ENCODE measurements at regions not wholly inside any gene's neighbourhood (a gene's known extent, or its start where the extent isn't known, plus 50 kb on each side); places are given as distances from the start of the nearest gene placed in this dataset.

- Histone ChIP-seq H3K9me3 (ENCODE audit: control insufficient read depth, insufficient read depth, low read length) (no peaks in the 10 kb centered on the region), H3K27me3 (ENCODE audit: control insufficient read depth, insufficient read depth, low read length) (no peaks in the 10 kb centered on the region), H3K36me3 (ENCODE audit: control insufficient read depth, insufficient read depth, low read length) (no peaks in the 10 kb centered on the region), H3K4me1 (ENCODE audit: control insufficient read depth, insufficient read depth, low read length) (no peaks in the 10 kb centered on the region), H3K27ac (ENCODE audit: low read depth, low read length) (no peak overlapping the region), H3K4me3 (ENCODE audit: low read depth, low read length) (no peak overlapping the region)
- WGBS (ENCODE audit: insufficient coverage) = no CpG with 5 or more reads among the region's 2 CpGs
- DNase-seq (ENCODE audit: low read depth in 4 of 6, low spot score in 6 of 6) = no peak
Measured at GRCh38 chr4:111671756-111672155, 473.5 kb upstream of the FAM241A start.

DNA sequence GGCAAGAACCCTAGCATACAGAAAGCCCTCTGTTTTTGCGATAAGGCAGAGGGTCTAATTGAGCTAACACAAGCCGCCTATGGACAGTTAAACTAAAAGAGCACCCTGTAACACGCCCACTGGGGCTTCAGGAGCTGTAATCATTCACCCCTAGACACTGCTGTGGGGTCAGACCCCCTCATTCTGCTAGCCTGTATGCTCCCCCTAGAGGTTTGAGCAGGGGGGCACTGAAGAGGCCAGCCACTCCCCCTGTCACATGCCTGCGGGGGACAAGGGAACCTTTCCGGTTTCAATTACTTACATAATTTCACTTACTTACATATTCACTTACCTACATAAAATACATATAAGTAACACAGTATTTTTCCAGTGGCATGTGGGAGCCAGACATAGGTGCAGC is 469.5 kb upstream of the FAM241A start:
- H3K27ac ChIP-seq (ENCODE audit: low read depth, low read length) = no peak overlapping the region
- H3K4me3 ChIP-seq (ENCODE audit: low read depth, low read length) = no peak overlapping the region
- H3K36me3 ChIP-seq (ENCODE audit: control insufficient read depth, insufficient read depth, low read length) = no peaks in the 10 kb centered on the region
- DNase-seq (ENCODE audit: low read depth in 4 of 6, low spot score in 6 of 6) = no peak
- H3K27me3 ChIP-seq (ENCODE audit: control insufficient read depth, insufficient read depth, low read length) = no peaks in the 10 kb centered on the region
- no peaks in the 10 kb centered on the region for H3K4me1 ChIP-seq (ENCODE audit: control insufficient read depth, insufficient read depth, low read length)
- 96% methylated on average over 4 of the region's 5 CpGs for WGBS (ENCODE audit: insufficient coverage)
- H3K9me3 ChIP-seq (ENCODE audit: control insufficient read depth, insufficient read depth, low read length) = no peaks in the 10 kb centered on the region

DNA sequence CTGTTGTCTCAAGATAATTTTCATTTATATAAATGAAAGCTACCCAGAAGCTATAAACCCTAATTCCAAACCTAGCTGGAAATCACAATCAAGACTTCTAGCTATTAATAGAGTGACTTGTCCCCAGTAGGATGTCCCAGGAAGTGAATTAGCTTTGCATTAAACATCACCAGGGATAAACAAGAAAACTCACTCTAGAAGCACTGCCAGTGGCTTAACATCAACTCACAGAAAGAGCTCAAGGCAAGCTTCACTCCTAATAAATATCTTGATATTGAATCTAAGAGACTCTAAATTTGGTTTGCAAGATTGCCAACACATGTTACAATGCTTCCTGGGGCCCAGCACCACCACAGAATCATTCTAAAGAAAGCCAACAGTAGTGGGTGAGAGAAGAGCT is 468.7 kb upstream of the FAM241A start:
- H3K27ac ChIP-seq (ENCODE audit: low read depth, low read length) = no peak overlapping the region
- H3K36me3 ChIP-seq (ENCODE audit: control insufficient read depth, insufficient read depth, low read length) = no peaks in the 10 kb centered on the region
- no peaks in the 10 kb centered on the region for H3K9me3 ChIP-seq (ENCODE audit: control insufficient read depth, insufficient read depth, low read length)
- no peaks in the 10 kb centered on the region for H3K4me1 ChIP-seq (ENCODE audit: control insufficient read depth, insufficient read depth, low read length)
- DNase-seq (ENCODE audit: low read depth in 4 of 6, low spot score in 6 of 6) = peak in 1 of 6 donors; percentile 52
- no peak overlapping the region for H3K4me3 ChIP-seq (ENCODE audit: low read depth, low read length)
- no peaks in the 10 kb centered on the region for H3K27me3 ChIP-seq (ENCODE audit: control insufficient read depth, insufficient read depth, low read length)

DNA sequence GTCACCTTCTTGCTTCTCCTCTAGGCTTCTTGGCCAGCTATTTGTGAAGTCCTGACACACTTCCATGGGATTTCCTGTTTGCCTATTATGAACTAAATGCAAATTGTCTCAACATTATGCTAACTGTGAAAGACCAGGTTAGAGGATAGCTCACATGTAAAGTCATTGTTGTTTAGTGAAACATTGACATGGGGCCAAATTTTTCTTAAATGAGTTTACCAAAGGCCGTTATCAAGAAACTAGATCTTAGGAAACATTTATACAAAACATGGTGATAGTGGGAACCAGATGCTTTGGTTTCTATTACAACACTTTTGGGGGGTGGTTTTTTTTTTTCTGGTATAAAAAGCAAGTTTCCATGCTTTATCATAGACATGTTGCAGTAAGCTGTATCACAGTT is 466.8 kb upstream of the FAM241A start:
- Histone ChIP-seq H3K27me3 (ENCODE audit: control insufficient read depth, insufficient read depth, low read length) (no peaks in the 10 kb centered on the region), H3K9me3 (ENCODE audit: control insufficient read depth, insufficient read depth, low read length) (no peaks in the 10 kb centered on the region), H3K4me1 (ENCODE audit: control insufficient read depth, insufficient read depth, low read length) (no peaks in the 10 kb centered on the region), H3K27ac (ENCODE audit: low read depth, low read length) (no peak overlapping the region), H3K4me3 (ENCODE audit: low read depth, low read length) (no peak overlapping the region), H3K36me3 (ENCODE audit: control insufficient read depth, insufficient read depth, low read length) (no peaks in the 10 kb centered on the region)
- no CpG with 5 or more reads among the region's 1 CpG for WGBS (ENCODE audit: insufficient coverage)
- no peak for DNase-seq (ENCODE audit: low read depth in 4 of 6, low spot score in 6 of 6)

GRCh38 chr4:111678908-111679307 is 466.3 kb upstream of the FAM241A start:
- H3K27me3 ChIP-seq (ENCODE audit: control insufficient read depth, insufficient read depth, low read length) = no peaks in the 10 kb centered on the region
- 100% methylated on average over 1 of the region's 5 CpGs for WGBS (ENCODE audit: insufficient coverage)
- no peaks in the 10 kb centered on the region for H3K36me3 ChIP-seq (ENCODE audit: control insufficient read depth, insufficient read depth, low read length)
- DNase-seq (ENCODE audit: low read depth in 4 of 6, low spot score in 6 of 6) = no peak
- no peaks in the 10 kb centered on the region for H3K4me1 ChIP-seq (ENCODE audit: control insufficient read depth, insufficient read depth, low read length)
- no peak overlapping the region for H3K27ac ChIP-seq (ENCODE audit: low read depth, low read length)
- no peak overlapping the region for H3K4me3 ChIP-seq (ENCODE audit: low read depth, low read length)
- H3K9me3 ChIP-seq (ENCODE audit: control insufficient read depth, insufficient read depth, low read length) = no peaks in the 10 kb centered on the region

DNA sequence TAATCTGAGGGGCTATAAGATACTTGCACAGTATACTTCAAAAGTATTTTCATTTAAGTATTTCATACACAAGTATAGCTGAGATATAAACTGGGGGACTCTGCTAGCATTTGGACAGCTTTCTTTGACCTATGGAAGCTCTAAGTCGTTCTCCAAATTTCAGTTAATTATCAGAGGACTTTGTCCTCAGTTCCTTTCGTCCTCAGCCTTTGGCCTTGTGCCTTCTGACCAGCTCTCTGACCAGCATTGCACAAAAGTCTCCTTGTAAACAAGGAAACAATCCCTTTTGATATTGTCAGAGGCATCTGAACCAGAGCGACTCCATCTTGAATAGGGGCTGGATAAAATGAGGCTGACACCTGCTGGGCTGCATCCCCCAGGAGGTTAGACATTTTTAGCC is 464.0 kb upstream of the FAM241A start:
- no peak for DNase-seq (ENCODE audit: low read depth in 4 of 6, low spot score in 6 of 6)
- H3K27me3 ChIP-seq (ENCODE audit: control insufficient read depth, insufficient read depth, low read length) = no peaks in the 10 kb centered on the region
- no peaks in the 10 kb centered on the region for H3K36me3 ChIP-seq (ENCODE audit: control insufficient read depth, insufficient read depth, low read length)
- H3K4me3 ChIP-seq (ENCODE audit: low read depth, low read length) = no peak overlapping the region
- no peak overlapping the region for H3K27ac ChIP-seq (ENCODE audit: low read depth, low read length)
- WGBS (ENCODE audit: insufficient coverage) = 66% methylated on average over 2 of the region's 3 CpGs
- H3K4me1 ChIP-seq (ENCODE audit: control insufficient read depth, insufficient read depth, low read length) = no peaks in the 10 kb centered on the region
- no peaks in the 10 kb centered on the region for H3K9me3 ChIP-seq (ENCODE audit: control insufficient read depth, insufficient read depth, low read length)

DNA sequence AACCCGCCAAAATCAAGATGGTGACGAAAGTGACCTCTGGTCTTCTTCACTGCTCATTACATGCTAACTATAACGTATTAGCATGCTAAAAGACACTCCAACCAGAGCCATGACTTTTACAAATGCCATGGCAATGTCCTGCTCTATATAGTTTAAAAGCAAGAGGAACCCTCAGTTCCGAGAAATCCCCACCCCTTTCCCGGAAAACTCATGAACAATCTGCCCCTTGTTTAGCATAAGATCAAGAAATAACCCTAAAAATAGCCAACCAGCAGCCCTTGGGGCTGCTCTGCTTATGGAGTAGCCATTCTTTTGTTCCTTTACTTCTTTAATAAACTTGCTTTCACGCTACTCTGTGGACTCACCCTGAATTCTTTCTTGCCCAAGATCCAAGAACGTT is 463.5 kb upstream of the FAM241A start:
- Histone ChIP-seq H3K27ac (ENCODE audit: low read depth, low read length) (no peak overlapping the region), H3K4me1 (ENCODE audit: control insufficient read depth, insufficient read depth, low read length) (no peaks in the 10 kb centered on the region), H3K36me3 (ENCODE audit: control insufficient read depth, insufficient read depth, low read length) (no peaks in the 10 kb centered on the region), H3K4me3 (ENCODE audit: low read depth, low read length) (no peak overlapping the region), H3K9me3 (ENCODE audit: control insufficient read depth, insufficient read depth, low read length) (no peaks in the 10 kb centered on the region), H3K27me3 (ENCODE audit: control insufficient read depth, insufficient read depth, low read length) (no peaks in the 10 kb centered on the region)
- DNase-seq (ENCODE audit: low read depth in 4 of 6, low spot score in 6 of 6) = no peak
- WGBS (ENCODE audit: insufficient coverage) = 89% methylated on average over 5 of the region's 7 CpGs

DNA sequence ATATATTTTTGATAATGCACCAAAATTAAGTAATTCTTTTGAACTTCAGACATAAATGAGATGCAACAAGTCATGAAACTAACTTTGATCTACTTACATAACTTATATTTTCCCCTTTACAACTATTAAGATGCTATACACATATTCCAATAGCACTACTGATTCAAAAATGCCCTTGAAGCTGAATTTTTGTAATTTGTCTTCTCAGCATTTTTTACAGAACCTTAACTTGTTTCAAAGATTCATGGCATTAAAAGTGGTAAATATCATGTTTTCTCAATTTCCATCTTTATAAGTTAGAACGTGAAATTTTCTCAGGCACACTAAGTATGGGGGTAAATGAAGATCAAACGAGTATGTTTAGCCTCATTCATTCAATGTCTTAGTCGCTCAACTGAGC is 460.0 kb upstream of the FAM241A start:
- Histone ChIP-seq H3K4me3 (ENCODE audit: low read depth, low read length) (no peak overlapping the region), H3K36me3 (ENCODE audit: control insufficient read depth, insufficient read depth, low read length) (no peaks in the 10 kb centered on the region), H3K27me3 (ENCODE audit: control insufficient read depth, insufficient read depth, low read length) (no peaks in the 10 kb centered on the region), H3K4me1 (ENCODE audit: control insufficient read depth, insufficient read depth, low read length) (no peaks in the 10 kb centered on the region), H3K27ac (ENCODE audit: low read depth, low read length) (no peak overlapping the region), H3K9me3 (ENCODE audit: control insufficient read depth, insufficient read depth, low read length) (no peaks in the 10 kb centered on the region)
- WGBS (ENCODE audit: insufficient coverage) = no CpG with 5 or more reads among the region's 3 CpGs
- DNase-seq (ENCODE audit: low read depth in 4 of 6, low spot score in 6 of 6) = no peak

- no peaks in the 10 kb centered on the region for H3K4me1 ChIP-seq (ENCODE audit: control insufficient read depth, insufficient read depth, low read length)
- no peak overlapping the region for H3K4me3 ChIP-seq (ENCODE audit: low read depth, low read length)
- H3K27me3 ChIP-seq (ENCODE audit: control insufficient read depth, insufficient read depth, low read length) = no peaks in the 10 kb centered on the region
- no peaks in the 10 kb centered on the region for H3K9me3 ChIP-seq (ENCODE audit: control insufficient read depth, insufficient read depth, low read length)
- H3K27ac ChIP-seq (ENCODE audit: low read depth, low read length) = no peak overlapping the region
- no peaks in the 10 kb centered on the region for H3K36me3 ChIP-seq (ENCODE audit: control insufficient read depth, insufficient read depth, low read length)
- no peak for DNase-seq (ENCODE audit: low read depth in 4 of 6, low spot score in 6 of 6)
Measured at GRCh38 chr4:111689214-111689613, 456.0 kb upstream of the FAM241A start.

DNA sequence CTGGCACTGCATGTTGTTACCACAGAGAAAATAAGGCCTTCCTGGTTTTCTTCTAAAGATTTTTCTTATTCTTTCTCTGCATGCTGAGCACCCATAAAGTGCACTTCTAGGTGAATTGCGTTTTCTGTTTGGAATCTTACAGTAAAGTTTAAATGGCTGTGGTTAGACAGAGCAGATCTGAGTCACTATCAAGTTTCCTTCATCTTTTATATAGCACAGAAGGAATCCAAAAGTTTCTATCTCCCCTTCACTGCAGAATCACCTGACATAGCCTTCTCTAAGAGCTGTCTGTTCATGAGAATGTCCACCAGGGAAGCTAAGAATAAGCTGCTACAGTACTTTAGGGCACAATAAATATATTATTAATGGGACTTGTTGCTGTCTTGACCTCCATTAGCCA is 455.5 kb upstream of the FAM241A start:
- H3K27me3 ChIP-seq (ENCODE audit: control insufficient read depth, insufficient read depth, low read length) = no peaks in the 10 kb centered on the region
- H3K4me1 ChIP-seq (ENCODE audit: control insufficient read depth, insufficient read depth, low read length) = no peaks in the 10 kb centered on the region
- H3K9me3 ChIP-seq (ENCODE audit: control insufficient read depth, insufficient read depth, low read length) = no peaks in the 10 kb centered on the region
- no peak overlapping the region for H3K4me3 ChIP-seq (ENCODE audit: low read depth, low read length)
- no CpG with 5 or more reads among the region's 1 CpG for WGBS (ENCODE audit: insufficient coverage)
- DNase-seq (ENCODE audit: low read depth in 4 of 6, low spot score in 6 of 6) = no peak
- no peaks in the 10 kb centered on the region for H3K36me3 ChIP-seq (ENCODE audit: control insufficient read depth, insufficient read depth, low read length)
- H3K27ac ChIP-seq (ENCODE audit: low read depth, low read length) = no peak overlapping the region

- no peak overlapping the region for H3K27ac ChIP-seq (ENCODE audit: low read depth, low read length)
- H3K4me1 ChIP-seq (ENCODE audit: control insufficient read depth, insufficient read depth, low read length) = no peaks in the 10 kb centered on the region
- H3K27me3 ChIP-seq (ENCODE audit: control insufficient read depth, insufficient read depth, low read length) = no peaks in the 10 kb centered on the region
- H3K36me3 ChIP-seq (ENCODE audit: control insufficient read depth, insufficient read depth, low read length) = no peaks in the 10 kb centered on the region
- no peaks in the 10 kb centered on the region for H3K9me3 ChIP-seq (ENCODE audit: control insufficient read depth, insufficient read depth, low read length)
- no peak overlapping the region for H3K4me3 ChIP-seq (ENCODE audit: low read depth, low read length)
- WGBS (ENCODE audit: insufficient coverage) = no CpG with 5 or more reads among the region's 2 CpGs
- no peak for DNase-seq (ENCODE audit: low read depth in 4 of 6, low spot score in 6 of 6)
Measured at GRCh38 chr4:111693758-111694157, 451.5 kb upstream of the FAM241A start.
